22Rv1 (cell line): ENCODE measurements at regions not wholly inside any gene's neighbourhood (a gene's known extent, or its start where the extent isn't known, plus 50 kb on each side); places are given as distances from the start of the nearest gene placed in this dataset.

ENCODE experiments used
- CTCF ChIP-seq: fragments of 450-650 bp; IDR thresholded peaks from 2 replicates; pipeline ENCODE4 v1.5.1; 2017; ENCODE audit warnings: mild to moderate bottlenecking
- ZFX ChIP-seq: fragments of 450-650 bp; IDR thresholded peaks from 2 replicates; pipeline ENCODE4 v1.6.1; 2017; ENCODE audit warnings: antibody characterized with exemption, borderline replicate concordance

DNA sequence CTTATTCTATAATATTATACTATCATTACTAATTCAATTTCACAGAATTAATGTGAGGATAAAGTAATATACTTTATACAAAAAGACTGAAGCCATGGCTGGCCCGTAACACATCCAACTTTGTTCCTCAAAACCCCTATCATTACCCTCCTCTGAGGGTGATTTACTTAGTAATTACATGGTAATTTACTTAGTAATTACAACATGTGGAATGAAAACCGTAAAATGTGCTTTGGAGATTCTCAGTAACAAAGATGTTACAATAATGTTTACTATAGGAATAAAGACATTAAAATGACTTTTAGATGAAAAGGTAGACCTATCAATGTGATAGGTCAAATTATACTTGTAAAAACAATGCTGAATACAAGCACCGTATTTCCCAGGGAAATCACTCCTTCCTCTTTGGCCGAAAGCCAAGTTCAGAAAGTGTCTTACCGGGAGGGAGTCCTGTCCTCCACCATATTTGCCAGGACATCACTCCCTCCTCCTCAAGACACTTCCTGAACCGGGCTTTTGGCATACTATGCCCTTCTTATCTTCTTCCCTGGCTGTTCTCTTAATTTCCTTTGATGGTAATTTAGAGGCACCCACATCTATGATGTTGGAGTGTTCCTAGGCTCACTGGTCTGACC lies 1047.8 kb downstream of the SOCS6 start:
- TF ChIP-seq CTCF, result no peak
- no peak for TF ChIP-seq ZFX
